HG03045 (cell line): ENCODE measurements at regions not wholly inside any gene's neighbourhood (a gene's known extent, or its start where the extent isn't known, plus 50 kb on each side); places are given as distances from the start of the nearest gene placed in this dataset.

Source experiments
- ATAC-seq: cut with Tn5 transposase; IDR thresholded peaks from one replicate; pipeline ENCODE4 v1.9.1; 2021; ENCODE audit warnings: mild to moderate bottlenecking, moderate library complexity; ENCODE audit not compliant: unreplicated experiment

DNA sequence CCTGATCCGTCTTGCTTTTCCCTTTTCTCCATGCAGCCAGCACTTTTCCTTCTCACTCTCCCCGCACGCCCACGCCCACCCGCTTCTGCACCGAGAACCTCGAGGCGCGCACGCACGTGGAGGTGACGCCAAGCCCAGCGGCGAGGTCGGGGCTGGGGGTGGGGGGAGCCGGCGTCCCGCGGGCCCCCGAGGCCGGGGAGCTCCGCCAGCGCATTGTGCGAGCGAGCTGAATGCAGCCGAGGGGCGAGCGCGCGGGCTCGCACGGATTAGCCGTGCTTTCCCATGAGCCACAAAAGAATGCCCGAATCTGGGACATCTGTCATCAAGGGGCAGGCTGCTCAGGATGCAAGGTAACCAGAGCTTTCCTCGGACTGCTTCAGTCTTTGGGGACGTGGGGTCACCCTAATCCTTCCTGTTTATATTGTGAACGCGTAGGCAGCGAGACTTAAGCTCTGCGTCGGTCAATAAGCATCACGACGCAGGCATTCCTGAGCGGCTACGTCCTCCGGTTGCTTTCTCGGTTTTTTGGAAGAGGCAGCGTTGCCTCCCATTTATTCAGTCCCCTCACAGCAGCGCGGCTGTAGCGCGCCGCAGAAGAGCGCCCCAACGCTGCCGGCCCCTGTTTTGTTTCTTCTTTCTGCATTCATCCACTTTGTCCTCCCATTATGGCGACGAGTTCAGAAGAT lies 67.3 kb upstream of the AKT3 start:
- peak; percentile 44 for ATAC-seq

DNA sequence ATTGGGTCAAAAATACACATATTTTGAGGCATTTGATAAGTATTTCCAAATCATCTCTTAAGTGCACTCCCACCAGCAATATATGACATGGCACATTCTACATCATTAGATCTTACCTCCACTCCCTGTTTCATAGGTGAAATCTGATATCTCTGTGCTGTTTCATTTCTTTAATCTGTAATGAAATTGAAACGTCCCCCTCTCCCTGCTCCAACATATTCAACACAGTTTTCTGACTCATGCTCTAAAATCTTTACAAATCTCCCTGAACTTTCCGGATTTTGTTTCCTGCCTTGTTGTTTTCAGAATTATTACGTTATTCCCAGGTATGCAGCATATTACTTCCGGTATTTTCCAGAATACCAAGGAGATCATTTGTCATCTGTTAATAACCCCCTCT lies 66.1 kb upstream of the AKT3 start:
- no peak for ATAC-seq

DNA sequence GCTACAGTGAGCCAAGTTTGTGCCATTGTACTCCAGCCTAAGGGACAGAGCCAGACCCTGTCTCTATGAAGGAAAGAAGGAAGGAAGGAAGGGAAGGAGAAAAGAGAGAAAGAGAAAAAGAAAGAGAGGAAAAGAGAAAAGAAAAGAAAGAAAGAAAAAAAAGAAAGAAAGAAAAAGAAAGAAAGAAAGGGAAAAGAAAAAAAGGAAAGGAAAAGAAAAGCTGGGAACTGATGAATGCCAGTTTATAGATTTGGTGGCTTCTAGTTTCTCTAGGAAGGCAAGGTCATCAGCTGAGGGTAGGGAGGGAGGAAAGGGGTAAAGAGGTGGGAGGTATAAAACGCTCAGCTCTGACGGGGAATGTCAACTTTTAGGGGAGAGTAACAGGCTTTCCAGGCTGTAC lies 62.3 kb upstream of the AKT3 start:
- ATAC-seq = no peak

- no peak for ATAC-seq
These were observed 60.6 kb upstream of the AKT3 start for GRCh38 chr1:243910607-243911006.

GRCh38 chr1:243903895-243904294 lies 53.9 kb upstream of the AKT3 start:
- ATAC-seq = no peak

GRCh38 chr1:243903041-243903440 lies 53.0 kb upstream of the AKT3 start:
- no peak for ATAC-seq

GRCh38 chr1:243902100-243902499 lies 52.1 kb upstream of the AKT3 start:
- ATAC-seq = no peak
